K562 (cell line): ENCODE measurements at regions not wholly inside any gene's neighbourhood (a gene's known extent, or its start where the extent isn't known, plus 50 kb on each side); places are given as distances from the start of the nearest gene placed in this dataset.

Source experiments
- ATAC-seq: fragments of 200-7000 bp; cut with Tn5 transposase; 3 replicates; pipeline ENCODE4 v1.9.1; 2020; ENCODE audit warnings: moderate library complexity
- BruUV-seq: library from RNA; stranded (reverse); fragments of 400-500 nt; replicated peaks from 2 replicates; lab custom pipeline; 2021; lab: Mats Ljungman, UMichigan
- CTCF ChIA-PET: fragments of 300-600 bp; formaldehyde crosslinking; extraction: SDS; loops from one replicate; lab custom pipeline; 2021; ENCODE audit warnings: low intra/inter-chr PET ratio; lab: Yijun Ruan, JAX
- POLR2A ChIA-PET: fragments of 300-600, 350-650 bp; sonication (Branson Sonifier 250); formaldehyde crosslinking; extraction: SDS; loops from one replicate; lab custom pipeline; 2021; ENCODE audit warnings: antibody characterized with exemption, inconsistent platforms; lab: Yijun Ruan, JAX
- DNase-seq, 4 experiments: peaks; one replicate each; pipeline versions ENCODE4 v3.0.0 to v3.0.0-alpha.2; 2011 to 2018; ENCODE audit warnings: low spot score in 3 of 4, mixed read lengths in 3 of 4; ENCODE audit errors: extremely low read depth in 1 of 4
- FAIRE-seq: peaks from 2 replicates; lab custom pipeline; 2011; peaks lifted over from hg19 to GRCh38; lab: Jason Lieb, UNC
- H2AFZ ChIP-seq: 2 replicates; pipeline ENCODE4 v1.6.0; 2011; ENCODE audit warnings: low read depth, low read length, control low read depth, inconsistent platforms
- H3K27ac ChIP-seq: fragments of 200-600 bp; 3 replicates; pipeline ENCODE4 v1.8.0; 2011; ENCODE audit warnings: low read depth, mild to moderate bottlenecking, control low read depth, inconsistent platforms, low read length, moderate library complexity, mixed read lengths; ENCODE audit errors: extremely low read depth
- H3K27me3 ChIP-seq, 2 experiments: fragments of 300-600 bp in 1 of 2; 2 replicates in 1 of 2; 3 replicates in 1 of 2; pipeline versions ENCODE4 v1.6.0 to v1.8.0; 2011; ENCODE audit warnings: inconsistent platforms in 2 of 2, low read length in 2 of 2, mild to moderate bottlenecking in 1 of 2, mixed read lengths in 1 of 2, moderate library complexity in 1 of 2; ENCODE audit not compliant: control insufficient read depth in 2 of 2, insufficient read depth in 2 of 2
- H3K36me3 ChIP-seq: fragments of 300-600 bp; 3 replicates; pipeline ENCODE4 v1.8.0; 2011; ENCODE audit warnings: mild to moderate bottlenecking, low read length, inconsistent platforms; ENCODE audit not compliant: control insufficient read depth, insufficient read depth
- H3K4me1 ChIP-seq, 2 experiments: fragments of 200-600 bp in 1 of 2; replicated peaks in 1 of 2; 2 replicates in 1 of 2; 3 replicates in 1 of 2; pipeline versions ENCODE4 v1.5.1 to v1.8.0; 2011; ENCODE audit warnings: inconsistent platforms in 2 of 2, low read length in 2 of 2, mild to moderate bottlenecking in 1 of 2, mixed read lengths in 1 of 2, moderate library complexity in 1 of 2; ENCODE audit not compliant: control insufficient read depth in 2 of 2, insufficient read depth in 2 of 2
- H3K4me2 ChIP-seq: 2 replicates; pipeline ENCODE4 v1.6.1; 2011; ENCODE audit warnings: low read length, control low read depth, inconsistent platforms, mixed read lengths; ENCODE audit not compliant: insufficient read depth
- H3K4me3 ChIP-seq: fragments of 200-600 bp; sonication (generic), shearing (Covaris generic); 2 replicates; pipeline ENCODE4 v1.5.1; 2016; ENCODE audit warnings: control low read depth, inconsistent platforms
- H3K79me2 ChIP-seq: fragments of 200-600 bp; 3 replicates; pipeline ENCODE4 v1.8.0; 2011; ENCODE audit warnings: low read length, inconsistent platforms; ENCODE audit not compliant: control insufficient read depth, insufficient read depth
- H3K9ac ChIP-seq, 2 experiments: 2 replicates each; pipeline versions ENCODE4 v1.6.0 to v1.6.1; 2011; ENCODE audit warnings: low read depth in 2 of 2, low read length in 2 of 2, control low read depth in 1 of 2, inconsistent platforms in 1 of 2, mild to moderate bottlenecking in 1 of 2, mixed read lengths in 1 of 2; ENCODE audit not compliant: insufficient read depth in 1 of 2
- H3K9me1 ChIP-seq: one replicate; pipeline ENCODE4 v1.6.0; 2011; ENCODE audit warnings: inconsistent platforms, mild to moderate bottlenecking, low read length, moderate library complexity; ENCODE audit not compliant: control insufficient read depth, insufficient read depth
- H3K9me3 ChIP-seq: replicated peaks from 2 replicates; pipeline ENCODE4 v1.5.1; 2011; ENCODE audit warnings: low read depth, low read length, inconsistent platforms; ENCODE audit not compliant: control insufficient read depth, insufficient read depth
- H4K20me1 ChIP-seq: replicated peaks from 2 replicates; pipeline ENCODE4 v1.6.1; 2011; ENCODE audit warnings: low read length, inconsistent platforms, mixed read lengths; ENCODE audit not compliant: control insufficient read depth, insufficient read depth
- CSDE1 ChIP-seq, 2 experiments: fragments of 450-650 bp; IDR thresholded peaks; 2 replicates each; pipeline ENCODE4 v1.6.1; 2016; ENCODE audit warnings: mild to moderate bottlenecking in 1 of 2
- MCM3 ChIP-seq: fragments of 450-650 bp; IDR thresholded peaks from 2 replicates; pipeline ENCODE4 v1.6.1; 2016
- NR4A1 ChIP-seq, 2 experiments: fragments of 250-450 bp in 1 of 2; fragments of 450-650 bp in 1 of 2; sonication (Bioruptor Pico) in 1 of 2; IDR thresholded peaks; 2 replicates each; pipeline versions ENCODE4 v1.4.0 to v1.6.1; 2016 to 2020; ENCODE audit warnings: mild to moderate bottlenecking in 2 of 2, missing compliant biosample characterization in 1 of 2, missing genetic modification characterization in 1 of 2, moderate library complexity in 1 of 2
- SAFB ChIP-seq: fragments of 200-400 bp; formaldehyde crosslinking; IDR thresholded peaks from 2 replicates; pipeline ENCODE4 v1.6.1; 2017; ENCODE audit warnings: low read depth, low read length, borderline replicate concordance
- WGBS: fragments of 100-300 bp; shearing (Covaris generic); methylation state at CpG from one replicate; pipeline ENCODE4 v1.1.6; 2016; ENCODE audit warnings: low coverage, mixed read lengths; ENCODE audit not compliant: insufficient coverage; ENCODE audit errors: missing lambda C conversion rate; 5-methylcytosine and 5-hydroxymethylcytosine counted together
- in situ Hi-C: fragments of 300-500 bp; cut with MboI; formaldehyde crosslinking; loops from 4 replicates; pipeline ENCODE4 v1.15.0; 2018; ENCODE audit warnings: inconsistent platforms, mixed read lengths
- intact Hi-C: fragments of 100-400 bp; cut with micrococcal nuclease; formaldehyde crosslinking; loops from 2 replicates; pipeline ENCODE4 v1.14.2; 2022
- TF ChIP-seq, protein P1 (sequence below): fragments of 250-450 bp; sonication (Bioruptor Pico); IDR thresholded peaks from 2 replicates; pipeline ENCODE4 v1.5.0; 2021
- TF ChIP-seq, protein P2 (sequence below): sonication (generic); formaldehyde crosslinking; IDR thresholded peaks from 2 replicates; pipeline ENCODE4 v1.9.0; 2022; ENCODE audit warnings: mild to moderate bottlenecking, missing genetic modification reagents

DNA sequence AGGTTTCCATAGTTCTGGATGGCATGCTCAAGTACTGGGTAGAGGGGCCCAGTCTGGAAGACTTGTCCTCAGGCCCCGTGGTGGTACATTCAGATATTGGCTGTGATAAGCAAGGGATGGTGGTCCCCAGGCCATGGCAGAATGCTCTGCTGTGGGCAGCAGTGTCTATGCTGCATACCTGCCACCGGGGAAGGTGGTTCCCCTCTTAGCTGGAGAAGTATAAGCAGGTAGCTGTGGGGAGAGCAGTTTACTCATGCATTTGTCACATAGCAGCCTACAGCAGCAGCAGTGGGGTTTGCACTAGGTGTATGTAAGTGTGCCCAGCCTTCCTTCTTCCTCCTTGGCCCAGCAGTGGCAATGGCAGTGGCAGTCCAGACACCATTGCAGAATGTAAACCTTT lies 69.3 kb upstream of the ADAMTS20 start:
- H3K27me3 ChIP-seq, result no peaks in the 10 kb centered on the region
- H3K79me2 ChIP-seq, result no peaks in the 10 kb centered on the region
- H3K36me3 ChIP-seq, result no peaks in the 10 kb centered on the region
- TF ChIP-seq, protein P1, sequence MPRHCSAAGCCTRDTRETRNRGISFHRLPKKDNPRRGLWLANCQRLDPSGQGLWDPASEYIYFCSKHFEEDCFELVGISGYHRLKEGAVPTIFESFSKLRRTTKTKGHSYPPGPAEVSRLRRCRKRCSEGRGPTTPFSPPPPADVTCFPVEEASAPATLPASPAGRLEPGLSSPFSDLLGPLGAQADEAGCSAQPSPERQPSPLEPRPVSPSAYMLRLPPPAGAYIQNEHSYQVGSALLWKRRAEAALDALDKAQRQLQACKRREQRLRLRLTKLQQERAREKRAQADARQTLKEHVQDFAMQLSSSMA, result no peak
- TF ChIP-seq SAFB, result no peak
- TF ChIP-seq MCM3, result no peak
- no peak for TF ChIP-seq NR4A1 (CRISPR knock-in tag; IDR thresholded peaks at IDR 0.05)
- TF ChIP-seq NR4A1 (tag; IDR thresholded peaks at IDR 0.05), result no peak
- TF ChIP-seq, protein P2, sequence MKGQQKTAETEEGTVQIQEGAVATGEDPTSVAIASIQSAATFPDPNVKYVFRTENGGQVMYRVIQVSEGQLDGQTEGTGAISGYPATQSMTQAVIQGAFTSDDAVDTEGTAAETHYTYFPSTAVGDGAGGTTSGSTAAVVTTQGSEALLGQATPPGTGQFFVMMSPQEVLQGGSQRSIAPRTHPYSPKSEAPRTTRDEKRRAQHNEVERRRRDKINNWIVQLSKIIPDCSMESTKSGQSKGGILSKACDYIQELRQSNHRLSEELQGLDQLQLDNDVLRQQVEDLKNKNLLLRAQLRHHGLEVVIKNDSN (CRISPR knock-in tag), result no peak
- no peak for TF ChIP-seq CSDE1 (IDR thresholded peaks at IDR 0.05)
- H4K20me1 ChIP-seq, result no peaks in the 10 kb centered on the region
- ATAC-seq (no peak), DNase-seq (no peak), FAIRE-seq (no peak)
- no peaks in the 10 kb centered on the region for H3K9me3 ChIP-seq
- no TSS peak for BruUV-seq
- intact Hi-C loops (no loop called here), in situ Hi-C loops (no loop called here)
- ChIA-PET CTCF (no interaction called here), POLR2A (no interaction called here)
- no peak overlapping the region for H3K27ac ChIP-seq
- H2AFZ ChIP-seq, result no peak overlapping the region
- WGBS, result 0% methylated on average over 2 of the region's 2 CpGs
- H3K4me3 ChIP-seq, result no peak overlapping the region
- no peaks in the 10 kb centered on the region for H3K9me1 ChIP-seq
- no peak overlapping the region for H3K4me2 ChIP-seq
- H3K9ac ChIP-seq, result no peak overlapping the region
- no peaks in the 10 kb centered on the region for H3K4me1 ChIP-seq
